SK-N-SH treated with all-trans-retinoic acid at 6 μM for 48 hours (cell line): ENCODE measurements at regions not wholly inside any gene's neighbourhood (a gene's known extent, or its start where the extent isn't known, plus 50 kb on each side); places are given as distances from the start of the nearest gene placed in this dataset.

Experiments
- ISL1 ChIP-seq: fragments of 250-450 bp; sonication (Bioruptor Pico); IDR thresholded peaks from 2 replicates; pipeline ENCODE4 v2.1.2; 2022; ENCODE audit warnings: mild to moderate bottlenecking, moderate library complexity
- OSR1 ChIP-seq: fragments of 250-450 bp; sonication (Bioruptor Pico); IDR thresholded peaks from 2 replicates; pipeline ENCODE4 v1.8.0; 2022; ENCODE audit warnings: moderate library complexity, mild to moderate bottlenecking, inconsistent platforms
- RARB ChIP-seq: fragments of 250-450 bp; sonication (Bioruptor Pico); IDR thresholded peaks from 2 replicates; pipeline ENCODE4 v1.8.0; 2021; ENCODE audit warnings: mild to moderate bottlenecking, moderate library complexity
- SNAI2 ChIP-seq: fragments of 250-450 bp; sonication (Bioruptor Pico); IDR thresholded peaks from 2 replicates; pipeline ENCODE4 v1.5.0; 2020; ENCODE audit warnings: mild to moderate bottlenecking, moderate library complexity
- TCF4 ChIP-seq: fragments of 250-450 bp; sonication (Bioruptor Pico); IDR thresholded peaks from 2 replicates; pipeline ENCODE4 v1.8.0; 2021; ENCODE audit warnings: mild to moderate bottlenecking, moderate library complexity, borderline replicate concordance
- TOX ChIP-seq: fragments of 250-450 bp; sonication (Bioruptor Pico); IDR thresholded peaks from 2 replicates; pipeline ENCODE4 v1.8.0; 2021; ENCODE audit warnings: mild to moderate bottlenecking, moderate library complexity, borderline replicate concordance
- ZC3H10 ChIP-seq: fragments of 250-450 bp; sonication (Bioruptor Pico); IDR thresholded peaks from 2 replicates; pipeline ENCODE4 v1.5.1; 2021; ENCODE audit warnings: mild to moderate bottlenecking, moderate library complexity
- ZFP3 ChIP-seq: fragments of 250-450 bp; sonication (Bioruptor Pico); IDR thresholded peaks from 2 replicates; pipeline ENCODE4 v1.5.0; 2020; ENCODE audit warnings: mild to moderate bottlenecking, moderate library complexity
- ZFP30 ChIP-seq: fragments of 450-650 bp; formaldehyde crosslinking; IDR thresholded peaks from 2 replicates; pipeline ENCODE4 v1.5.0; 2022; ENCODE audit warnings: mild to moderate bottlenecking, moderate library complexity
- ZNF565 ChIP-seq: fragments of 450-650 bp; formaldehyde crosslinking; conservative IDR thresholded peaks from 2 replicates; pipeline ENCODE4 v1.5.0; 2020; ENCODE audit warnings: low read depth, mild to moderate bottlenecking, moderate library complexity
- ZNF70 ChIP-seq: fragments of 450-650 bp; formaldehyde crosslinking; IDR thresholded peaks from 2 replicates; pipeline ENCODE4 v1.5.0; 2020; ENCODE audit warnings: mild to moderate bottlenecking, moderate library complexity
- TF ChIP-seq, protein P1 (sequence below): fragments of 250-450 bp; sonication (Bioruptor Pico); IDR thresholded peaks from 2 replicates; pipeline ENCODE4 v1.5.1; 2021; ENCODE audit warnings: mild to moderate bottlenecking, moderate library complexity
- TF ChIP-seq, protein P2 (sequence below): fragments of 250-450 bp; sonication (Bioruptor Pico); IDR thresholded peaks from 2 replicates; pipeline ENCODE4 v1.8.0; 2020; ENCODE audit warnings: mild to moderate bottlenecking, moderate library complexity, borderline replicate concordance

DNA sequence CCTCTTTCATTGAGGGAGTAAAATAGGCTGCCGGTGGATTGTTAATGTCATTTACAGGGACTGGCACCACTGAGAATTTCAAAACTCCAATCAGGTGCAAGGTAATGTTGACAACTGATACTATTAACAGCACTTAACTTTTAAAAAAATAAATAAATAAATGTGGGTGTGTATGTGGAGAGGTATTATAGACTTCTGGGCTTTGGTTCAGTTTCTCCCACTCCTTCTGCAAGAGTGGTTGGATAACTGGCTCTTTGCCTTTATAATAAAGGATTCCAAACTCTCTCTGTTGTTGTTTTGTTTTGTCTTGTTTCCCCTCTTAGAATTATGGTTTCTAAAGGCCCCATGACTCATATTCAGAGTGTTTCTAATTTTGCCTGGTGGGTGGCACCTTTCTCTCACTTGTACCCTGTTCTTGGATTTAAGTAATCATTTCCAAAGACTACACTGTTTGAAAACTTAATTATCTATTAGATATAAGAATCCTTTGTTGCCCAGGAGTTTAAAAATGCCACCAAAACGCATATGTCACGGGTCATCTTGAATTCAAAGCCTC, 151.6 kb upstream of the ARID2 start:
- TF ChIP-seq, protein P1, sequence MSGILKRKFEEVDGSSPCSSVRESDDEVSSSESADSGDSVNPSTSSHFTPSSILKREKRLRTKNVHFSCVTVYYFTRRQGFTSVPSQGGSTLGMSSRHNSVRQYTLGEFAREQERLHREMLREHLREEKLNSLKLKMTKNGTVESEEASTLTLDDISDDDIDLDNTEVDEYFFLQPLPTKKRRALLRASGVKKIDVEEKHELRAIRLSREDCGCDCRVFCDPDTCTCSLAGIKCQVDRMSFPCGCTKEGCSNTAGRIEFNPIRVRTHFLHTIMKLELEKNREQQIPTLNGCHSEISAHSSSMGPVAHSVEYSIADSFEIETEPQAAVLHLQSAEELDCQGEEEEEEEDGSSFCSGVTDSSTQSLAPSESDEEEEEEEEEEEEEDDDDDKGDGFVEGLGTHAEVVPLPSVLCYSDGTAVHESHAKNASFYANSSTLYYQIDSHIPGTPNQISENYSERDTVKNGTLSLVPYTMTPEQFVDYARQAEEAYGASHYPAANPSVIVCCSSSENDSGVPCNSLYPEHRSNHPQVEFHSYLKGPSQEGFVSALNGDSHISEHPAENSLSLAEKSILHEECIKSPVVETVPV (CRISPR knock-in tag): no peak
- TF ChIP-seq TCF4: no peak
- TF ChIP-seq ZFP3 (CRISPR knock-in tag): no peak
- no peak for TF ChIP-seq TOX (CRISPR knock-in tag)
- TF ChIP-seq RARB: no peak
- TF ChIP-seq ZFP30 (CRISPR knock-in tag): no peak
- TF ChIP-seq ZC3H10 (CRISPR knock-in tag): no peak
- no peak for TF ChIP-seq ZNF70 (CRISPR knock-in tag)
- TF ChIP-seq ZNF565: no peak
- no peak for TF ChIP-seq ISL1 (CRISPR knock-in tag)
- TF ChIP-seq, protein P2, sequence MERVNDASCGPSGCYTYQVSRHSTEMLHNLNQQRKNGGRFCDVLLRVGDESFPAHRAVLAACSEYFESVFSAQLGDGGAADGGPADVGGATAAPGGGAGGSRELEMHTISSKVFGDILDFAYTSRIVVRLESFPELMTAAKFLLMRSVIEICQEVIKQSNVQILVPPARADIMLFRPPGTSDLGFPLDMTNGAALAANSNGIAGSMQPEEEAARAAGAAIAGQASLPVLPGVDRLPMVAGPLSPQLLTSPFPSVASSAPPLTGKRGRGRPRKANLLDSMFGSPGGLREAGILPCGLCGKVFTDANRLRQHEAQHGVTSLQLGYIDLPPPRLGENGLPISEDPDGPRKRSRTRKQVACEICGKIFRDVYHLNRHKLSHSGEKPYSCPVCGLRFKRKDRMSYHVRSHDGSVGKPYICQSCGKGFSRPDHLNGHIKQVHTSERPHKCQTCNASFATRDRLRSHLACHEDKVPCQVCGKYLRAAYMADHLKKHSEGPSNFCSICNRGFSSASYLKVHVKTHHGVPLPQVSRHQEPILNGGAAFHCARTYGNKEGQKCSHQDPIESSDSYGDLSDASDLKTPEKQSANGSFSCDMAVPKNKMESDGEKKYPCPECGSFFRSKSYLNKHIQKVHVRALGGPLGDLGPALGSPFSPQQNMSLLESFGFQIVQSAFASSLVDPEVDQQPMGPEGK (CRISPR knock-in tag): no peak
- TF ChIP-seq SNAI2 (CRISPR knock-in tag): no peak
- TF ChIP-seq OSR1 (CRISPR knock-in tag): no peak
